Skin epidermis (tissue), 12 donors: ENCODE measurements at regions not wholly inside any gene's neighbourhood (a gene's known extent, or its start where the extent isn't known, plus 50 kb on each side); places are given as distances from the start of the nearest gene placed in this dataset.
"Not testable (repeated sequence)": the region's sequence is repeated elsewhere in the genome, so short reads cannot be mapped to it uniquely, and the experiment has no call there.

Experiments used
- H3K27ac ChIP-seq, 21 experiments: fragments of 200-600 bp; sonication (generic) in 11 of 21; one replicate each; pipeline ENCODE4 v1.5.0; 2020; ENCODE audit warnings: mild to moderate bottlenecking in 3 of 21, inconsistent platforms in 2 of 21, moderate library complexity in 2 of 21
- H3K4me3 ChIP-seq, 7 experiments: fragments of 200-600 bp; sonication (generic) in 2 of 7; one replicate each; pipeline ENCODE4 v1.5.0; 2020; ENCODE audit warnings: inconsistent platforms in 2 of 7, mild to moderate bottlenecking in 2 of 7, moderate library complexity in 1 of 7

DNA sequence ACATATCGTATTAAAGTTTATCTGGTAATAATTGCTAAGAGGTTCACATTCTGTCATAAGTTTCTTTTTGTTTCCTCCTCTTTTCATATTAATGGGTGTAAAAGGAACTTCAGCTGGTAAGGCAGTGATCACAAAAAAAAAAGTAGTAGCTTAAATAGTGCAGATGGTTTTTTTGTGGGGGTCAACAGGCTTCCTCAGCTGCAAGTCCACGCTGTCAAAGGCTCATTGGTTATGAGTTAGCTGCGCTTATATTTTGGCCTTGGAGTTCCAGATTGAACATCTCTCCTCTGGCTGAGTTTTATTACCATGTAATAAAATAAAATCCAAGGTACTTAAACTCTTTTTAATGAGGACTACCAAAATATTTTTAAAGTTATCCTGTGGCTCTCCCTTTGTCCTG lies 277.0 kb upstream of the ZEB2 start:
- Histone ChIP-seq H3K4me3 (no peak overlapping the region), H3K27ac (no peak overlapping the region)

DNA sequence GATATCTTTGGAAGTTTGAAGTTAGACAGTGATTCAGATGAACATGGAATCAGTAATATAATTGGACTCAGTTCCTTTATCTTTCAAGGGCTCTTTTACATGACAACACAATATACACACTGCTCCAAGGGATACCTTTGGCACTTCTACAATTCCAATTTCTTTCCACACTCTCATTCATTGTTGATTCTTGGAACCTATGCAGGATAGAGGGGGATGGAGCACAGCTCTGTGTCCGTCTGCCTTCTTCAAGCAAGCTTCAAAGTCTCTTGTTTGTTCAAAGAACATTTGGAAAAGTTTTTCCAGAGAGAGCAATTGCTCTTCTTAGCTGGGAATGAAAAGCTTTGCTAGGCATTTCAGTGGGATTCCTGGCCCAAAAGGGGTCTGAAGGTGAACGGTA lies 276.2 kb upstream of the ZEB2 start:
- Histone ChIP-seq H3K4me3 (no peak overlapping the region), H3K27ac (no peak overlapping the region)

DNA sequence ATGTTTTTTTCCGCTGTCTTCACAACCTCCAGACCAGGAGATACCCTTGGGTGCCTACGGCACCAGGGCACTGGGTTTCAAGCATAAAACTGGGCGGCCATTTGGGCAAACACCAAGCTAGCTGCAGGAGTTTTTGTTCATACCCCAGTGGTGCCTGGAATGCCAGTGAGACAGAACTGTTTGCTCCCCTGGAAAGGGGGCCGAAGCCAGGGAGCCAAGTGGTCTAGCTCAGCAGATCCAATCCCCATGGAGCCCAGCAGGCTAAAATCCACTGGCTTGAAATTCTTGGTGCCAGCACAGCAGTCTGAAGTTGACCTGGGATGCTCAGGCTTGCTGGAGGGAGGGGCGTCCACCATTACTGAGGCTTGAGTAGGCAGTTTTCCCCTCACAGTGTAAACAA lies 265.3 kb upstream of the ZEB2 start:
- no peak overlapping the region for H3K4me3 ChIP-seq
- H3K27ac ChIP-seq = no peak overlapping the region

DNA sequence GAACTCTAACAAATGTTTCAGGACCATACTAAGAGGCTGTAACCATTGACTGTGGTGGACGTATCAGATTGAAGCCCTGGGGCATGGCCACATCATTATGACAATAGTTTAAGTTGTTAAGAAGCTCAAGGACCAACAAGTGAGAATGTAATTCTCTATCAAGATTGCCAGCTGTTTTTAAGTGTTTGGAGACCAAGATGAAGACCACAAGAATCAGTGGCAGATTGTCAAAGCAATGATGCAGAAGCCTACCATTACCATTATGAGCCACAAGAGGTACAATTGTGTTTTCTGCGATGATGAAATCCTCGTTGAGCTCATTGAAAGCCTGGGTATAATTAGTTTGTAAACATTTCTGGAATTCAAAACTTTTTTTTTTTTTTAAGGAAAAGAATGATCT lies 261.1 kb upstream of the ZEB2 start:
- no peak overlapping the region for H3K4me3 ChIP-seq
- H3K27ac ChIP-seq = no peak overlapping the region

DNA sequence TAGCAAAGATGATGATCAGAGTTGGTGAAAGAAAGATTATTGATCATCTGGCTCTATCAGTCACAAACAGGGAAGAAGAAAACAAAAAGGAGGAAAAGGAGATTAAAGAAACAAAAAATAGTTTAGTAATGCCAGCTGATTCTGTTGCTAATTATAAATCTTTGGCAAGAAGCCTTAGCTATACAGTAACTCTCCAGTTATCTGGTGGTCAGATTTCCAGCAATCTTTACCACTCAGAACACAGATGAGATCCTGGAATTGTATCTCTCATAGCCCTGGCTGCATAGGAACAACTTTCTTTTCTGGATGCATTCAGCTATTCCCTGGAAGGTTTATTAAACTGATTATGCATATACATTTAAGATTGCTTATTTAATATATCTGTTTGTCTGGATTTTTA lies 256.8 kb upstream of the ZEB2 start:
- Histone ChIP-seq H3K4me3 (no peak overlapping the region), H3K27ac (no peak overlapping the region)

DNA sequence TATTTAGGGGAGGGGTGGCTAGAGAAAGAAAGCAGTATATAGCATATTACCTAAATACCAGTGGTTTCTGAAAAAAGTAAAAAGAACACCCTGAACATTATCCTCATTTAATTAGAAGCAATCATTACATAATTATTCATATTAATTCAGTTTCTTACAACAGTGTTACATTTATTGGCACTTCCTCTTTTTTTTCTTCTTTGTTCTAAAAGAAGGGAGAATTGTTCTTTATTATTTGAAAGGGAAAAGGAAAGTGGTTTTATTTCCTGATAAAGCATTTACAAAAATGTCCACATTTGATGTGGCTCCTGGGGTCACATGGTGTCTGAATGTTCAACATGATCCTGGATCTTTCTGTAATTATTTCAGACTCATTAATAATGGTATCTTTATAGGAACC lies 254.9 kb upstream of the ZEB2 start:
- H3K4me3 ChIP-seq = no peak overlapping the region
- no peak overlapping the region for H3K27ac ChIP-seq

DNA sequence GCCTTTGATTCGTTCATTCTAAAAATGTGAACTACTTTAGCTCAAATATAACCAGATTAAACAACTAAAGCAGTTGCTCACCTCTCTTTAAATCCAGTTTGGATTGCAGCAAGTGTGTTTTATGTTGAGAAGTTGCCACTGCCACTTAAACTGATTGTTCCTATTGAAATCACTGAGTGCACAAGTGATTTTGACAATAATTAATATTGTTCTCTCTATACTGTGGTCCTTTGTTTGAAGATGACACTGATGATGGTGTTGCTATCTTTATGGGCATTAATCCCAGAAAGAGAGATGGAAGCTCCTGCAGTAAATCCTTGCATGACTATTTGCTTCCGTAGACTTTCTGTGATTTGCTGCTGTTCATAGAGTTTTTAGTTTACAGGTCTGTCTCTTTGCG lies 251.4 kb upstream of the ZEB2 start:
- Histone ChIP-seq H3K4me3 (no peak overlapping the region), H3K27ac (no peak overlapping the region)

DNA sequence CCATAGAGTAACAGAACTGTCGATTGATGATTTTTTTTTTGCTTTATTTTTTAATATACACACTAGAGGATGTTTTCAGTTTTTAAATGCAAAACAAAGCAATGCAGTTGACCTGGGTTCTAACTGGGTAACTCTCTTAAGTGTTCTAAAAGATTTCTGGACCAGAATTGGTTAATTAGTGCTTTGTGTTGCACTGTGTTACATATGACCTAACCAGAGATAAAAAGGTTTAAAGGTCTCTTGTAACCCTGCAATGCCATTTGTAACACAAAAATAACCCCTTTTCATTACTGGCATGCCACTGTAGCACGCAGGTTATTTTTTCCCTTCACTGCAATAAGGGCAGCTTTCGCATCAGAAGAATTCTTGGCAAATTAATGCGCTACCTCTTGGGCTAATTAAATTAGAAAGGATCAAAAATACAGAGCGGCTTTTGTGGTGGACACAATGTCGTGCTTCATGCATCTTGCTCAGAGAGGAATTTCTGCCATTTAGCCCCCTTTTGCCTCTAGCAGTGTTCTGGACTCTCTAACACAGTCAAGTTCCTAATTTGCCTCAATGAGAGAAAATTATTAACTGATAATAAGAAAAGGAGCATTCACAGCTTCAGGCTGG lies 250.8 kb upstream of the ZEB2 start:
- no peak overlapping the region for H3K4me3 ChIP-seq
- H3K27ac ChIP-seq = no peak overlapping the region

DNA sequence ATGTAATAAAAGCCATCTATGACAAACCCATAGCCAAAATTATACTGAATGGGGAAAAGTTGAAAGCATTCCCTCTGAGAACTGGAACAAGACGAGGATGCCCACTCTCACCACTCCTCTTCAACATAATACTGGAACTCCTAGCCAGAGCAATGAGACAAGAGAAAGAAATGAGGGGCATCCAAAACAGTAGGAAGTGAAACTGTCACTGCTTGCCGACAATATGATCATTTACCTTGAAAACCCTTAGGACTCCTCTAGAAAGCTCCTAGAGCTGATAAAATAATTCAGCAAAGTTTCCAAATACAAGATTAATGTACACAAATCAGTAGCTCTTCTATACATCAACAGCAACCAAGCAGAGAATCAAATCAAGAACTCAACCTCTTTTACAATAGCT lies 241.0 kb upstream of the ZEB2 start:
- H3K4me3 ChIP-seq, H3K27ac ChIP-seq: not testable (repeated sequence)

DNA sequence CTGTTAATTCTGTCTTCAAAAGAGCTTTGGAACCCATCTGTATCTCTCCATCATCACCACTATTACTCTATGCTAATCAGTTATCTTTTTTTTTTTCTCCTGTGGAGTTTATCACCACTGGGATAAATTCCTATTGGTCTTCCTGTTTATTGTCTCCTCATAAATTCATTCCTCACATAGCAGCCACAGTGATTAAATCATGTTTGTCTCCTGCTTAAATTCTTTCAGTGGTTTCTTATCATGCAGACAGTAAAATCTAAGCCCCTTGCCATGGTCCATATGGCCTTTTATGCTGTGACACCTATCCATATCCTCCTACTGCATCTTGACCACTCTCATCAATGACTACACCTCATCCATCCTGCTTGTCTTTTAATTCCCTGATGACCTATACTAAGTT lies 239.8 kb upstream of the ZEB2 start:
- Histone ChIP-seq H3K27ac (no peak overlapping the region), H3K4me3 (no peak overlapping the region)

DNA sequence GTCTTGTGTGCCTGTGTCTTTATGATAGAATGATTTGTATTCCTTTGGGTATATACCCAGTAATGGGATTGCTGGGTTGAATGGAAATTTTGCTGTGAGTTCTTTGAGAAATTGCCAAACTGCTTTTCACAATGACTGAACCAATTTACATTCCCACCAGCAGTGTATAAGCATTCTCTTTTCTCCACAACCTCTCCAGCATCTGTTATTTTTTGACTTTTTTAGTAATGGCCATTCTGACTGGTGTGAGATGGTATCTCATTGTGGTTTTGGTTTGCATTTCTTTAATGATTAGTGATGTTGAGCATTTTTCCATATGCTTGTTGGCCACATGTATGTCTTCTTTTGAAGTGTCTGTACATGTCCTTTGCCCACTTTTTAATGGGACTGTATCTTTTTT lies 238.3 kb upstream of the ZEB2 start:
- not testable (repeated sequence) for H3K27ac ChIP-seq, H3K4me3 ChIP-seq

DNA sequence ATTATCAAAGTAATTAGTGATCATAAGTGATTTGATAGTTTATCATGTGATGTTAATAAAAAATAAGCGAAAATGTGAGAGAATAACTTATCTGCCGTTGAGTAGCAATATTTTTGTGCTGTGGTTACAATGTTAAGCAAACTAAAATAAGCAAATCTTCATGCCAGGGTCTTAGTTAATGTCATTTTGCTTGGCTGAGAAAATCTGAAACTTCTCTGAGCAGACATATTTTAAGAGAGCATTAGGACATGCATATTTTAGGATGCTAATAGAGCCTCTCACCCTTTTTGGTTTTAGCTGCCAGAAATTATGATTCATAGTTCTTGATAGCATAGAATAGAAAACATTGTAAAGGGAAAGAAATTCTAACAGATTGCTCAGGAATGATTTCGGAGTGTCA lies 233.5 kb upstream of the ZEB2 start:
- peak overlapping the region in 1 of 21 experiments; percentile 29 for H3K27ac ChIP-seq
- H3K4me3 ChIP-seq = no peak overlapping the region

DNA sequence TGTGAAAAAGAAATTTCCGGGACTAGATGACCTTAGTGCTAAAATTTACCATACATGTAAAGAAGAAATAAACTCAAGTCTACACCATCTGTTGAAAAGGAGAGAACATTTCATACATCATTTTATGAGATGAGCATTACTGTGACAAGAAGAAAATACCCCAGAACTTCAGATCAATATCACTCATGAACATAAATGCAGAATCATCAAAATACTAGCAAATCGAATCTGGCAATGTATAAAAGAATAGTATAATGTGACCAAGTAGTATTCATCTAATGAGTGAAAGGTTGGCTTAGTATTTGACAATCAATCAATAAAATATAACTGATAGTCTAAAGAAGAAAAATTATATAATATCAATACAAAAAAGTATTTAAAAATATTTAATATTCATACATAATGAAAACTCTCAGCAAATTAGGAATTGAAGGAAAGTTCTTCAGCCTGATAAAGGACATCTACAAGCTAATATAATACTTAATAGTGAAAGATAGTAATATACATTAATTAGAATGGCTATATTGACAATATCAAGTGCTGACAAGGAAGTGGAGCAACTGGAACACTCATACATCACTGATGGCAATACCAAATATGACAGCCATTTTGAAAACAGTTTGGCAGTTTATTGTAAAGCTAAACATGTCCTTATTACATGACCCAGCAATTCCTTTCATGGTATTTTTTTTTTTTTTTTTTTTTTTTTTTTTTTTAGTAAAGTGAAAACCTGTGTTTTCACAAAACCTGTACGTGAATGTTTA lies 231.4 kb upstream of the ZEB2 start:
- Histone ChIP-seq H3K4me3 (no peak overlapping the region), H3K27ac (no peak overlapping the region)

DNA sequence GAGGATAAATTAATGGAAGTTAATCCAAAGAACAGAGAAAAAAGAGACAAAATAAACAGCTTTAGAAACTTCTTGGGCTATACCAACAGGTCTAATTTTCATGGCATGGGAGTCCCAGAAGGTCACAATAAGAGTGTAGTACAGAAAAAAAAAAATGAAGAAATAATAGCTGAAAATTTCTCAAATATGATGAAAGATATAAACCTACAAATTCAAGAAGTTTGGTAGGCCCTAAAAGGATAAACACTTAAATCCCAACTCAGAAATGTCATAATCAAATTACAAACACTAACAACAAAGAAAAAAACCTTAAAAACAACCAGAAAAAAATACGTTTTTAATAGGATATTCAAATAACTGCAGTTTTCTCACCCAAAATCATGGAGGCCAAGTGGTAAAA lies 229.3 kb upstream of the ZEB2 start:
- H3K27ac ChIP-seq = no peak overlapping the region

DNA sequence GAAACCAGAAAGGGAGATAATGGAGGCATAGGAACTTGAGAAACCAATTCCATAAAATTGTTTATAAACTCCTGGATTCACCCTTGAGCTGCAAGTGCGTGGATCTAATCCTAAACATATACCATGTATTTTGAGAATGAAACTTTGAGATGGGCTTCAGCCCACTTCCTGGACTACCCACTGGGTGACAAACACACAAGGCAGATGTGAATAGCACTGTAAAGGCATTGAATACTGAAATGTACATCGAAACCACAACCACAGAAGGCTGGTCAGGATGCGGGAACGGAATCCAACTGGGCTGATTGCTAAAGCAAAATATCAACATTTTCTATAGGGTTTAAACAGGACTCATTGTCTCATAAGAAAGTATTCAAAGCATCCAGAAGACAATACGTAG lies 228.5 kb upstream of the ZEB2 start:
- H3K27ac ChIP-seq = no peak overlapping the region
- no peak overlapping the region for H3K4me3 ChIP-seq

More for the DNA sequence above, 229.3 kb upstream of the ZEB2 start:
- no peak overlapping the region for H3K4me3 ChIP-seq

DNA sequence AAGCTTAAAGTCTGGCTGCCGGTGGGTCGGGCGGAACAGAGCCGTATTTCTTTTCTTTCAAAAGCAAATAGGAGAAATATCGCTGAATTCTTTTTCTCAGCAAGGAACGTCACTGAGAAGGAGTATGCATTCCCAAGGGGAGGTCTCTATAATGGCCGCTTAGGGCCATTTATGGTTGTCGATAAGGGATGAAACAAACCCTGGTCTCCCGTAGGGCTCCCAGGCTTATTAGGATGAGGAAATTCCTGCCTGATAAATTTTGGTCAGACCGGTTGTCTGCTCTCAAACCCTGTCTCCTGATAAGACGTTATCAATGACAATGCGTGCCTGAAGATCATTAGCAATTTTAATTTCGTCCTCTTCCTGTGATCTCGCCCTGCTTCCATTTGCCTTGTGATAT lies 227.7 kb upstream of the ZEB2 start:
- Histone ChIP-seq H3K4me3 (no peak overlapping the region), H3K27ac (no peak overlapping the region)

DNA sequence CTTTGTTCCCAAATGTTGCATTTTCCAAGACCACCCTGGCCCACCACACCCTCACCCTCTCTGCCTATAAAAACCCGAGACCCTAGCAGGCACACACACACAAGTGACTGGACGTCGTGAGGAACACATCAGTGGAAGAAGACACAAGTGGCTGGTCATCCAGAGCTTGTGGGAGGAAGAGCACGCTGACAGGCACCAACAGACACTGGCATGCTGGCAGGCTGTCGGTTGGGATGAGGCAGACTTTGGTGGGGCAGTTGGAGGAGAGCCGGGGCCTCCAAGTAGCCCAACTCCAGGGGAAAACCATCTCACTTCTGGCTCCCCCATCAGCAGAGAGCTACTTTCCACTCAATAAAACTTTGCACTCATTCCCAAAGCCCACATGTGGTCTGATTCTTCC lies 225.5 kb upstream of the ZEB2 start:
- no peak overlapping the region for H3K27ac ChIP-seq
- H3K4me3 ChIP-seq = no peak overlapping the region

DNA sequence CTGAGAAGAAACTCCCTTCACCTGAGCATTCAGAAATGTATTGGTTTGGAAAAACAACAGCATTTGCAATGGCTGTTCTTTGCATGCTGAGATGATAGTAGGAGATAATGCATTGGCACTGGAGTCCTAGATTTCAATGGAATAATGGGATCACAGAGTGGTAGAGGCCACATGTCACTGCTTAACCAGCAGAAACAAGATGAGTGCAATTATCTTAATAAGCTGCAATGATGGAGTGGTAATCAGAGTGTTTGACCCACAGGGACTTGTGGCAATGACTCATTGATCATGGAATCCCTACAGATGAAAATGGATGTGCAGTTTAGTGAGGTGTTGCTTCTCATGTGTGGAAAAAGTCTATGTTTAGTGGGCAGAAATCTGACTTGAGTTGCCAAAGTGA lies 218.8 kb upstream of the ZEB2 start:
- no peak overlapping the region for H3K27ac ChIP-seq
- H3K4me3 ChIP-seq = no peak overlapping the region

DNA sequence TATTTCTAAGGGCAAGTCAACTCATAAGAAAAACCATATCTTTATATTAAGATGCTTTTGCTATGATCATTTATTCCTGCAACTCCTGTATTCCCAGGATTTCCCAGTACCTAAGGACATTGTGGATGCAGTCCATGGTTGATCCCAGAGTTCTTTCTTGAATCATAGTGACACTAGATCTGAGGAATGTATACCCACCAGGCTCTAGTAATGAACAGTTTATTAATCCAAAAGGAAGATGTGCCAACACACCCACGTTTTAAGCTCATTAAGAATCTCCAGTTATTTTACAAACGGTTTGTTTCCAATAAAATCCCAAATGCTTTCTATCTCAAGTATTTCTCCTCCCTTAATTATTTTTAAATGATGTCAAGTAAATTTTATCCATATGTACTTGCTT lies 210.8 kb upstream of the ZEB2 start:
- Histone ChIP-seq H3K4me3 (no peak overlapping the region), H3K27ac (no peak overlapping the region)

DNA sequence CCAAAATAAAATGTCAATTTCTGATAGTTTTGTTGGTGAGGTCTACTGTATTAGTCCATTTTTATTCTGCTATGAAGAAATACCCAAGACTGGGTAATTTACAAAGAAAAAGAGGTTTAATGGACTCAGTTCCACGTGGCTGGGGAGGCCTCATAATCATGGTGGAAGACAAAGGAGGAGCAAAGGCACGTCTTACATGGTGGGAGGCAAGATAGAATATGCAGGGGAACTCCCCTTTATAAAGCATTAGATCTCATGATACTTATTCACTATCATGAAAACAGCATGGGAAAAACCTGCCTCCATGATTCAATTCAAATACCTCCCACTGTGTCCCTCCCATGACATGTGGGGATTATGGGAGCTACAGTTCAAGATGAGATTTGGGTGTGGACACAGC lies 204.5 kb upstream of the ZEB2 start:
- H3K4me3 ChIP-seq, H3K27ac ChIP-seq: not testable (repeated sequence)

DNA sequence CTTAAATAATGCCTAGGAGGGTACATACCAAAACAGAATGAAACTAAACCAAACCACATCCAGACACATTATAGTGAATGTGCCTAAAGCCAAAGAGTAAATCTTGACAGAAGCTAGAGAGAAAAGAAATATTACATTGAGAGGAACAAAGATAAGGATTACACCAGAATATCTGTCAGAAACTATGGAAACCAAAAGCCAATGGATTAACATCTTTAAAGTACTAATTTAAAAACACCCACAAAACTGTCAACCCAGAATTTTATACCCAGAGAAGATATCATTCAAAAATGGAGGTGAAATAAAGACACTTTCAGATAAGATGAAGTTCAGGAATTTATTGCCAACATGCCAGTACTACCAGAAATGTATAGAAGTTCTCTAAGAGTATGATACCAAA lies 198.5 kb upstream of the ZEB2 start:
- Histone ChIP-seq H3K4me3 (no peak overlapping the region), H3K27ac (no peak overlapping the region)

DNA sequence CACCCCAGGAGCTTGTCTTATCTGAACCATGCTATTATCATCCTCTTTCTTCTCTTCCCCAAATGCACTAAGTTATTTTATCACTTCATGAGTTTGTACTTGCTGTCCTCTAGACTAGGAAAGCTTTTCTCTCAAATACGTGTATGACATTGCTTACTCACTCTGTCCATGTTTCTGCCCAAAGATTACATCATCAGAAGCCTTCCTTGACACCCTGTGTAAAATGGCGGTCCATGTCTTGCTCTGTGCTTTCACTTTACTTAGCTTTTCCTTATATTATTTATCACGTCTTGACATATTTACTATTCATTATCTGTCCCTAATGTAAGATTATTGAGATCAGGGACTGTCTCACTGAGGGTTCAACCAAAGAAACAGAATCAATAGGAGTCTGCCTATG lies 196.1 kb upstream of the ZEB2 start:
- no peak overlapping the region for H3K27ac ChIP-seq
- no peak overlapping the region for H3K4me3 ChIP-seq
